Endothelial cell (in vitro differentiated cells): ENCODE measurements at regions not wholly inside any gene's neighbourhood (a gene's known extent, or its start where the extent isn't known, plus 50 kb on each side); places are given as distances from the start of the nearest gene placed in this dataset.
"Not testable (repeated sequence)": the region's sequence is repeated elsewhere in the genome, so short reads cannot be mapped to it uniquely, and the experiment has no call there.

Source experiments
- DNase-seq: peaks from one replicate; pipeline ENCODE4 v3.0.0; 2021; ENCODE audit warnings: low spot score
- H3K27ac Mint-ChIP-seq: one replicate; pipeline ENCODE4 v1.8.0; 2021; ENCODE audit warnings: mixed read lengths, inconsistent platforms; ENCODE audit not compliant: unreplicated experiment
- H3K27me3 Mint-ChIP-seq: one replicate; pipeline ENCODE4 v1.8.0; 2021; ENCODE audit warnings: mild to moderate bottlenecking, moderate library complexity, mixed read lengths, inconsistent platforms; ENCODE audit not compliant: unreplicated experiment
- H3K36me3 Mint-ChIP-seq: one replicate; pipeline ENCODE4 v1.8.0; 2021; ENCODE audit warnings: mild to moderate bottlenecking, low read depth, mixed read lengths, inconsistent platforms; ENCODE audit not compliant: unreplicated experiment
- H3K4me1 Mint-ChIP-seq: one replicate; pipeline ENCODE4 v1.8.0; 2021; ENCODE audit warnings: mild to moderate bottlenecking, mixed read lengths, inconsistent platforms; ENCODE audit not compliant: unreplicated experiment
- H3K4me3 Mint-ChIP-seq: one replicate; pipeline ENCODE4 v1.8.0; 2021; ENCODE audit warnings: mild to moderate bottlenecking, mixed read lengths, inconsistent platforms; ENCODE audit not compliant: unreplicated experiment
- H3K9me3 Mint-ChIP-seq: one replicate; pipeline ENCODE4 v1.8.0; 2021; ENCODE audit warnings: mixed read lengths, inconsistent platforms; ENCODE audit not compliant: unreplicated experiment
- CTCF ChIP-seq: fragments of 200-600 bp; sonication (generic); IDR thresholded peaks from one replicate; pipeline ENCODE4 v1.5.0; 2021; ENCODE audit warnings: antibody characterized with exemption; ENCODE audit not compliant: unreplicated experiment

- H3K4me1 Mint-ChIP-seq: no peaks in the 10 kb centered on the region
- no peaks in the 10 kb centered on the region for H3K27me3 Mint-ChIP-seq
- no peak overlapping the region for H3K27ac Mint-ChIP-seq
- TF ChIP-seq CTCF: no peak
- peaks cover 6% of the 10 kb centered on the region for H3K36me3 Mint-ChIP-seq
- no peak for DNase-seq
- no peak overlapping the region for H3K4me3 Mint-ChIP-seq
- H3K9me3 Mint-ChIP-seq: no peaks in the 10 kb centered on the region
These were observed 598.2 kb downstream of the TRIML1 start for GRCh38 chr4:188737251-188738002.

GRCh38 chr4:188738290-188738689 lies 599.0 kb downstream of the TRIML1 start:
- H3K4me3 Mint-ChIP-seq, H3K4me1 Mint-ChIP-seq, H3K27ac Mint-ChIP-seq, H3K36me3 Mint-ChIP-seq, DNase-seq, H3K9me3 Mint-ChIP-seq, H3K27me3 Mint-ChIP-seq: not testable (repeated sequence)

GRCh38 chr4:188740172-188740571 lies 600.9 kb downstream of the TRIML1 start:
- DNase-seq, H3K4me1 Mint-ChIP-seq, H3K36me3 Mint-ChIP-seq, H3K9me3 Mint-ChIP-seq, H3K4me3 Mint-ChIP-seq, H3K27me3 Mint-ChIP-seq, H3K27ac Mint-ChIP-seq: not testable (repeated sequence)

GRCh38 chr4:188740791-188741190 lies 601.5 kb downstream of the TRIML1 start:
- not testable (repeated sequence) for H3K27ac Mint-ChIP-seq, H3K36me3 Mint-ChIP-seq, H3K9me3 Mint-ChIP-seq, H3K4me1 Mint-ChIP-seq, H3K27me3 Mint-ChIP-seq, H3K4me3 Mint-ChIP-seq, DNase-seq

GRCh38 chr4:188754372-188755002 lies 615.2 kb downstream of the TRIML1 start:
- Mint-ChIP-seq H3K27ac (no peak overlapping the region), H3K4me1 (no peaks in the 10 kb centered on the region), H3K4me3 (no peak overlapping the region), H3K27me3 (no peaks in the 10 kb centered on the region), H3K36me3 (peaks cover 3% of the 10 kb centered on the region), H3K9me3 (no peaks in the 10 kb centered on the region)
- no peak for TF ChIP-seq CTCF
- no peak for DNase-seq

GRCh38 chr4:188767496-188767895 lies 628.3 kb downstream of the TRIML1 start:
- Mint-ChIP-seq H3K36me3 (no peaks in the 10 kb centered on the region), H3K4me1 (no peaks in the 10 kb centered on the region), H3K27ac (no peak overlapping the region), H3K27me3 (no peaks in the 10 kb centered on the region), H3K4me3 (no peak overlapping the region), H3K9me3 (peaks cover under 1% of the 10 kb centered on the region)
- no peak for DNase-seq
- no peak for TF ChIP-seq CTCF
